KOPT-K1 (cell line): ENCODE measurements at regions not wholly inside any gene's neighbourhood (a gene's known extent, or its start where the extent isn't known, plus 50 kb on each side); places are given as distances from the start of the nearest gene placed in this dataset.

Experiments
- H3K27ac ChIP-seq: fragments of 200-600 bp; sonication (generic); 2 replicates; pipeline ENCODE4 v1.5.1; 2016; ENCODE audit warnings: antibody characterized with exemption, mild to moderate bottlenecking, low read depth, low read length; ENCODE audit not compliant: poor library complexity, severe bottlenecking
- H3K36me3 ChIP-seq: fragments of 200-600 bp; sonication (generic); 2 replicates; pipeline ENCODE4 v1.5.1; 2017; ENCODE audit warnings: antibody characterized with exemption, mild to moderate bottlenecking, low read length, moderate library complexity; ENCODE audit not compliant: insufficient read depth
- H3K9me3 ChIP-seq: fragments of 200-600 bp; sonication (generic); 2 replicates; pipeline ENCODE4 v1.5.1; 2017; ENCODE audit warnings: antibody characterized with exemption, low read length, mild to moderate bottlenecking; ENCODE audit not compliant: insufficient read depth, poor library complexity, severe bottlenecking

DNA sequence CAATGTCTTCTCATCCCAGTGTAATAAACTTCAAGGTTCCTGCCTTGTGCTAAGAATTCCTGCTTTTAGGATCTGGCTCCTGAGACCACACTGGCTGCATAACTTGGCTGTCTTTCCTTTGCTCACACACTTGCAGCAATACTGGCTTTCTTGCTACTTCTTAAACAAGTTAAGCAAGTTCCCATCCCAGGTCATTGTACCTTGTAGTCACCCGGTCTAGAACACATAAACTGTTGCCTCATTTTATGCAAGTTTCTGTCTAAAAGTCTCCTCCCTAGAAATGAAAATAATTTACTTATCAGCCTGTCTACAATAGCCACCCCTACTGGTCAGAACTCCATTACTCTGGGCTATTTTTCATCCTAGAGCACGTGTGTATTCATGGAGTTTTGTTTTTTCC lies 887.9 kb upstream of the FAM98A start:
- Histone ChIP-seq H3K9me3 (no peaks in the 10 kb centered on the region), H3K27ac (no peak overlapping the region), H3K36me3 (no peaks in the 10 kb centered on the region)

DNA sequence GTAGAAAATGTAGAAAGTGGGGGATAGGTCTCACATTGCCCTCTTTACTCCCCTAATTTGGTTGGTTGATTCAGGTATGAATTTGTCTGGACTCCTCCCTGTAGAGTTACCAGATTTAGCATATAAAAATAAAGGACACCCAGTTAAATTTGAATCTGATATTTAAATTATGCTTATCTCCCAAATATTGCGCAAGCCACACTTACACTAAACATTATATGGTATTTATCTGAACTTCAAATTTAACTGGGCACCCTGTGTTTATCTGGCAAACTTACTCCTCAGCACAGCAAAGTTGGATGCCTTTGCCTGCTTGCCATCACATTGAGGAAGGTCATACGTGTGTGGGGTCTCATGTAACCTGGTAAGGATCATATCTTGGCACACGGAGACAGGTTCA lies 882.4 kb upstream of the FAM98A start:
- Histone ChIP-seq H3K36me3 (no peaks in the 10 kb centered on the region), H3K27ac (no peak overlapping the region), H3K9me3 (no peaks in the 10 kb centered on the region)

DNA sequence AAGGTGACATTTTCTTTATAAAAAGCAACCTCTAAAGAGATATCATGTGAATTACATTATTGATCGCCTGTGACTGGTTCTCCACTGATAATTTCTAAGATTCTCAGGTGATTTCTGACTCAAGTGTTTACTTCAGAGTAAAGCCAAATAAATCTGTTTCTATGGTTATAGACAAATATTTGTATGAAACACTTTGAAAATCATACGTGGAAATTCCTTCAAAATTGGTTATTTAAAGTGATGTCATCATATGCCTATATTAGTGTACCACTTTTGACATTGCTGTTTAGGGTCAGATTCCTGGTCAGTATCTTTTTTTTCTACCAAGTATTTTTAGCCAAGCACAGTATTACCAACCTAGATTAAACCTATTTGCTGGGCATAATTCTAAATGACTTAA lies 881.3 kb upstream of the FAM98A start:
- no peak overlapping the region for H3K27ac ChIP-seq
- no peaks in the 10 kb centered on the region for H3K36me3 ChIP-seq
- H3K9me3 ChIP-seq = no peaks in the 10 kb centered on the region

DNA sequence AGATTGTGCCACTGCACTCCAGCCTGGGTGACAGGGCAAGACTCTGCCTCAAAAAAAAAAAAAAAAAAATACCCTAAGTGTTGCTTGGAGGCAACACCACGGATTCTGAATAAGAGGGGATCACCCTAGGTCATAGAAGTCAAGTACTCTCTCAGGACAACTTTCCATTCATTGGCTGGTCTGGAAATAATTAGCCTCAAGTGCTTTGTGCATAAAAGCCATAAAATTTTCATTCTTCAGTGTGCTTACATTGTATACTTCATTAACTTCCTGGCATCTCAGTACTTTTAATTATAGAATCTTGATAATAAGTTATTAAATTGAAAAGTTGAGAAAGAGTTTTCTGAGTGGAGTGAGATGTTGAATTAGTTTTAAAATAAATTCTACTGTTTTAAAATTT lies 876.1 kb upstream of the FAM98A start:
- H3K9me3 ChIP-seq = no peaks in the 10 kb centered on the region
- no peak overlapping the region for H3K27ac ChIP-seq
- H3K36me3 ChIP-seq = no peaks in the 10 kb centered on the region

GRCh38 chr2:34474646-34475045 lies 875.5 kb upstream of the FAM98A start:
- no peaks in the 10 kb centered on the region for H3K9me3 ChIP-seq
- no peaks in the 10 kb centered on the region for H3K36me3 ChIP-seq
- no peak overlapping the region for H3K27ac ChIP-seq

DNA sequence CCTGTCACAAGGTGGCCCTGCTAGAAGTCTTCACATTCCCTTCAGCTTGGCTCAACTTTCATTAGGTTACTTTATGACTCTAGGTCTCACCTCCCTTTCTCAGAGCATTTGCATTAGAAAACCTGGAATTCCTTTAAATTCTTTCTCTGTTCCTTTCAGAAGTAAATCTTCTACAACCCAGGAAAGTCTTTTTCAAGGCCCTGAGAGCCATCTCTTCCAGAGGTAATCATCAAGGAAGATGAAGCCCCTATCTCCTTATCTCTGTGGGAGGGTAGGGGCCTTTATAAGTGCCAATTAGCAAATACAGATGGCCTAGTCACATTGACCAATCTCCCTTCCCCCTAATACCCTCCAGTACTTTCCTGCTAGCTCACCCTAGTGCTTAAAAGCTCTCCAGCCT lies 848.0 kb upstream of the FAM98A start:
- no peaks in the 10 kb centered on the region for H3K9me3 ChIP-seq
- no peak overlapping the region for H3K27ac ChIP-seq
- no peaks in the 10 kb centered on the region for H3K36me3 ChIP-seq

DNA sequence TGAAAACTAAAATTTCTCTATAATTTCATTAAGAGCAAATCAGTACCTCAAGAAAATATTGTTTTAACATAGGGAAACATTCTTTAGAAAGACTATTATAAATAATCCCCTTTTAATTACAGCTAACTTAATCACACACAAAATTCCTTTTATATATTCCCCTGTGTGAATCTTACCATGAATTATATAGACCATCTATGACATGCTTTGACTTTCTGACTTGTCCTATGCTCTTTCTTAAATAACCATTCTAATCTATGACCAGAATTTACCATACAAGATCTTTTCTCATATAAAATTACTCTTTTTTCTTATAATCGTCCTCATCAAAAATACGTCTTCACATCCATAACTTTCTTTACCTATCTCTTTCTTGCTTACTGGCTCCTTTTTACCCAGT lies 824.2 kb upstream of the FAM98A start:
- Histone ChIP-seq H3K27ac (no peak overlapping the region), H3K36me3 (no peaks in the 10 kb centered on the region), H3K9me3 (peaks cover 6% of the 10 kb centered on the region)

DNA sequence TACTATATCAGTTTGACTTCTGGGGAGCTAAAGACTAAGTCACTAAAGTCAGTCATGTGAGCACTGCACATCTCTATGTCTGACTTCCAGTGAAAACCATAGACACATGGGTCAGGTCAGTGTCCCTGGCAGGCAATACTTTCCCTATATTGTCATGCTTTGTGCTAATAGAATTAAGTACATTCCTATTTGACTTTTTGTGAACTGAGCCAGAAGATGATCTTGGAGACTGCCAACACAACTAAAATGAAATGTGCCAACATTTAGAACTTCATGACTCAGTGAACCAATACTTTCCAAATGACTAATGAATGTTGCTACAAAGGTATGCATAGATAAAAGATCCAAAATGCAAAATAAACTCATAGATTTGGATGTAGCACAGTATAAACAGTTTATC lies 820.8 kb upstream of the FAM98A start:
- Histone ChIP-seq H3K9me3 (peaks cover 6% of the 10 kb centered on the region), H3K36me3 (no peaks in the 10 kb centered on the region), H3K27ac (no peak overlapping the region)

- Histone ChIP-seq H3K27ac (no peak overlapping the region), H3K36me3 (no peaks in the 10 kb centered on the region), H3K9me3 (no peaks in the 10 kb centered on the region)
Measured at GRCh38 chr2:34416856-34417255, 817.8 kb upstream of the FAM98A start.

- no peak overlapping the region for H3K27ac ChIP-seq
- H3K36me3 ChIP-seq = no peaks in the 10 kb centered on the region
- no peaks in the 10 kb centered on the region for H3K9me3 ChIP-seq
Measured at GRCh38 chr2:34414856-34415255, 815.8 kb upstream of the FAM98A start.

- H3K9me3 ChIP-seq = no peaks in the 10 kb centered on the region
- no peak overlapping the region for H3K27ac ChIP-seq
- H3K36me3 ChIP-seq = no peaks in the 10 kb centered on the region
Measured at GRCh38 chr2:34408100-34408499, 809.0 kb upstream of the FAM98A start.

DNA sequence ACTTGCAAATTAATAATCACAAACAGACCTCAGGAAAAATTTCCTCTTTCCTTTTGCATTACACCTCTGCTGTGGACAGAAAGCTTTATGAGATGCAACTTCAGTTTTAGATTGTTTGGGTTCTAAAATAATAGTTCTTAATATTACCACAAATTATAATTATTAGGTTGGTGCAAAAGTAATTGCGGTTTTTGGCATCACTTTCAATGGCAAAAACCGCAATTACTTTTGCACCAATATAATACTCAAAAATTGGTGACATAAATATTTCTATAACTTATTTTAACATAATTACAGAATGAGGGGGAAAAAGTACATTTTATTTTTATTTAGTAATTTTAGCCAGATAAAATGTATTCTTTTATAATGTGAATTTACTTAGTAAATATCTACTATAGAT lies 804.4 kb upstream of the FAM98A start:
- no peaks in the 10 kb centered on the region for H3K9me3 ChIP-seq
- no peak overlapping the region for H3K27ac ChIP-seq
- H3K36me3 ChIP-seq = no peaks in the 10 kb centered on the region

DNA sequence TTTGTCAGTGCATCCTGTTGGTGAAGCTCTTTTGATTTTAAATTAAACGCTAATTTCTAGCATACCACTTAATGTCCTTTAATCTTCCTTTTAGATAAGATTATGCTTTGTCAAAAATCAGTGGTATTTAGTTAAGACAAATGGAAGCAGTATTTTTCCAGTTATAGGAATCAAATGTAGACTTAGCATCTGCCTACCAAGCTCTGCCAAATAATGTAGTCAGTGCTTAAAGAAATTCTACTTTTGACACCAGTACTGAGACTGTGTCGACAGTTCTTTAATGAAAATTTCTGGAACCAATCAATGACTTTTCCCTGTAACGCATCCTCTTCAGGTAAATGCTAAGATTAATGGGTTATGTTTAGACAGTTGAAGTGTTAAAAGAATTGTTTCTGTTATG lies 803.3 kb upstream of the FAM98A start:
- Histone ChIP-seq H3K27ac (no peak overlapping the region), H3K36me3 (no peaks in the 10 kb centered on the region), H3K9me3 (no peaks in the 10 kb centered on the region)

GRCh38 chr2:34401186-34401585 lies 802.1 kb upstream of the FAM98A start:
- Histone ChIP-seq H3K9me3 (no peaks in the 10 kb centered on the region), H3K36me3 (no peaks in the 10 kb centered on the region), H3K27ac (no peak overlapping the region)

DNA sequence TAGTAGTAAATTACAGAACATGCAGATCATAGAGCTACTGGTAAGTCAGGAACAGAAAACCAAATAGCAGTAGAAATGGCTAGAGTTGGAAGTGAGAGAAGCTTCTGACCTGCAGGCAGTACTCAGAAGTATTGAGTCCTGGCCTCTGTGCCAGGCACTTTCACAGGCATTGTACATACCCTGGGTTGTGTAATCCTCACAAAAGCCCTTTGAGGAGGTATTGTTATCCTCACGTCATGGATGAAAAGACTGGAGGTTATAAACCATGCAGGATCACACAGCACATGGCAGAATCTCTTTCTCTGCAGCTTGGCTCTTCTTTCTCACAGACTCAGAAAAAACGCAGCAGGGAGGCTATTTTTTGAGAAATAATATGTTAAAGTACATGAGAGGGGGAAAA lies 789.3 kb upstream of the FAM98A start:
- H3K36me3 ChIP-seq = no peaks in the 10 kb centered on the region
- H3K9me3 ChIP-seq = no peaks in the 10 kb centered on the region
- no peak overlapping the region for H3K27ac ChIP-seq

GRCh38 chr2:34387536-34387935 lies 788.4 kb upstream of the FAM98A start:
- no peaks in the 10 kb centered on the region for H3K36me3 ChIP-seq
- no peak overlapping the region for H3K27ac ChIP-seq
- no peaks in the 10 kb centered on the region for H3K9me3 ChIP-seq

GRCh38 chr2:34379586-34379985 lies 780.5 kb upstream of the FAM98A start:
- Histone ChIP-seq H3K9me3 (no peaks in the 10 kb centered on the region), H3K36me3 (no peaks in the 10 kb centered on the region), H3K27ac (no peak overlapping the region)
